ENCODE measurements at regions not wholly inside any gene's neighbourhood (a gene's known extent, or its start where the extent isn't known, plus 50 kb on each side); places are given as distances from the start of the nearest gene placed in this dataset.

GRCh38 chr15:37860896-37861295 lies 73.5 kb upstream of the TMCO5A start:
- peaks cover 15% of the 10 kb centered on the region for H3K9me3 Mint-ChIP-seq
- intact Hi-C loops (cut with micrococcal nuclease) = no loop called here

GRCh38 chr15:37865687-37866086 lies 68.8 kb upstream of the TMCO5A start:
- H3K4me3 Mint-ChIP-seq = no peak overlapping the region
- no peaks in the 10 kb centered on the region for H3K27me3 Mint-ChIP-seq (ENCODE audit: insufficient read depth)
- H3K36me3 Mint-ChIP-seq (ENCODE audit: low read depth) = no peaks in the 10 kb centered on the region
- DNase-seq (ENCODE audit: low spot score) = no peak
- no peaks in the 10 kb centered on the region for H3K4me1 Mint-ChIP-seq (ENCODE audit: low read depth)
- peaks cover 15% of the 10 kb centered on the region for H3K9me3 Mint-ChIP-seq
- intact Hi-C loops (cut with micrococcal nuclease) = no loop called here
- no peak overlapping the region for H3K27ac Mint-ChIP-seq

More at GRCh38 chr15:37860896-37861295, 73.5 kb upstream of the TMCO5A start:
- Mint-ChIP-seq H3K27me3 (ENCODE audit: insufficient read depth) (no peaks in the 10 kb centered on the region), H3K27ac (no peak overlapping the region), H3K4me3 (no peak overlapping the region), H3K4me1 (ENCODE audit: low read depth) (no peaks in the 10 kb centered on the region), H3K36me3 (ENCODE audit: low read depth) (no peaks in the 10 kb centered on the region)
- no peak for DNase-seq (ENCODE audit: low spot score)

GRCh38 chr15:37870711-37871110 lies 63.7 kb upstream of the TMCO5A start:
- H3K4me1 Mint-ChIP-seq (ENCODE audit: low read depth) = no peaks in the 10 kb centered on the region
- H3K27ac Mint-ChIP-seq = no peak overlapping the region
- no peaks in the 10 kb centered on the region for H3K27me3 Mint-ChIP-seq (ENCODE audit: insufficient read depth)
- DNase-seq (ENCODE audit: low spot score) = no peak
- H3K9me3 Mint-ChIP-seq = no peaks in the 10 kb centered on the region
- intact Hi-C loops (cut with micrococcal nuclease) = loop anchor here (10.0 kb wide), 1 partner anchor 176 kb away; no protein-coding TSS in a partner anchor
- H3K36me3 Mint-ChIP-seq (ENCODE audit: low read depth) = no peaks in the 10 kb centered on the region
- no peak overlapping the region for H3K4me3 Mint-ChIP-seq

GRCh38 chr15:37872661-37873060 lies 61.8 kb upstream of the TMCO5A start:
- no peaks in the 10 kb centered on the region for H3K27me3 Mint-ChIP-seq (ENCODE audit: insufficient read depth)
- H3K27ac Mint-ChIP-seq = no peak overlapping the region
- intact Hi-C loops (cut with micrococcal nuclease) = loop anchor here (10.0 kb wide), 1 partner anchor 178 kb away; no protein-coding TSS in a partner anchor
- no peak overlapping the region for H3K4me3 Mint-ChIP-seq
- DNase-seq (ENCODE audit: low spot score) = no peak
- no peaks in the 10 kb centered on the region for H3K36me3 Mint-ChIP-seq (ENCODE audit: low read depth)
- no peaks in the 10 kb centered on the region for H3K4me1 Mint-ChIP-seq (ENCODE audit: low read depth)
- H3K9me3 Mint-ChIP-seq = no peaks in the 10 kb centered on the region

GRCh38 chr15:37873336-37873735 lies 61.1 kb upstream of the TMCO5A start:
- Mint-ChIP-seq H3K27ac (no peak overlapping the region), H3K4me1 (ENCODE audit: low read depth) (no peaks in the 10 kb centered on the region), H3K4me3 (no peak overlapping the region), H3K9me3 (no peaks in the 10 kb centered on the region), H3K36me3 (ENCODE audit: low read depth) (no peaks in the 10 kb centered on the region), H3K27me3 (ENCODE audit: insufficient read depth) (no peaks in the 10 kb centered on the region)
- no peak for DNase-seq (ENCODE audit: low spot score)
- intact Hi-C loops (cut with micrococcal nuclease) = loop anchor here (10.0 kb wide), 1 partner anchor 179 kb away; no protein-coding TSS in a partner anchor

GRCh38 chr15:37876900-37877299 lies 57.5 kb upstream of the TMCO5A start:
- no peaks in the 10 kb centered on the region for H3K36me3 Mint-ChIP-seq (ENCODE audit: low read depth)
- no peak overlapping the region for H3K4me3 Mint-ChIP-seq
- intact Hi-C loops (cut with micrococcal nuclease) = loop anchor here (10.0 kb wide), 1 partner anchor 182 kb away; no protein-coding TSS in a partner anchor
- no peak for DNase-seq (ENCODE audit: low spot score)
- no peaks in the 10 kb centered on the region for H3K9me3 Mint-ChIP-seq
- H3K4me1 Mint-ChIP-seq (ENCODE audit: low read depth) = no peaks in the 10 kb centered on the region
- no peak overlapping the region for H3K27ac Mint-ChIP-seq
- no peaks in the 10 kb centered on the region for H3K27me3 Mint-ChIP-seq (ENCODE audit: insufficient read depth)

- no peaks in the 10 kb centered on the region for H3K36me3 Mint-ChIP-seq (ENCODE audit: low read depth)
- no peak overlapping the region for H3K4me3 Mint-ChIP-seq
- H3K27me3 Mint-ChIP-seq (ENCODE audit: insufficient read depth) = no peaks in the 10 kb centered on the region
- no peak for DNase-seq (ENCODE audit: low spot score)
- H3K9me3 Mint-ChIP-seq = no peaks in the 10 kb centered on the region
- intact Hi-C loops (cut with micrococcal nuclease) = loop anchor here (10.0 kb wide), 1 partner anchor 183 kb away; no protein-coding TSS in a partner anchor
- H3K27ac Mint-ChIP-seq = no peak overlapping the region
- no peaks in the 10 kb centered on the region for H3K4me1 Mint-ChIP-seq (ENCODE audit: low read depth)
Observed at GRCh38 chr15:37877851-37878741, 56.3 kb upstream of the TMCO5A start.

GRCh38 chr15:37880009-37880834 lies 54.2 kb upstream of the TMCO5A start:
- H3K27me3 Mint-ChIP-seq (ENCODE audit: insufficient read depth) = no peaks in the 10 kb centered on the region
- no peak overlapping the region for H3K4me3 Mint-ChIP-seq
- intact Hi-C loops (cut with micrococcal nuclease) = no loop called here
- no peaks in the 10 kb centered on the region for H3K4me1 Mint-ChIP-seq (ENCODE audit: low read depth)
- H3K9me3 Mint-ChIP-seq = no peaks in the 10 kb centered on the region
- DNase-seq (ENCODE audit: low spot score) = no peak
- no peaks in the 10 kb centered on the region for H3K36me3 Mint-ChIP-seq (ENCODE audit: low read depth)
- H3K27ac Mint-ChIP-seq = no peak overlapping the region

GRCh38 chr15:37880835-37881153 lies 53.6 kb upstream of the TMCO5A start:
- Mint-ChIP-seq H3K27me3 (ENCODE audit: insufficient read depth) (no peaks in the 10 kb centered on the region), H3K36me3 (ENCODE audit: low read depth) (no peaks in the 10 kb centered on the region), H3K9me3 (no peaks in the 10 kb centered on the region), H3K4me3 (no peak overlapping the region), H3K27ac (no peak overlapping the region), H3K4me1 (ENCODE audit: low read depth) (no peaks in the 10 kb centered on the region)
- intact Hi-C loops (cut with micrococcal nuclease) = no loop called here
- DNase-seq (ENCODE audit: low spot score) = no peak

- Mint-ChIP-seq H3K4me3 (no peak overlapping the region), H3K27me3 (ENCODE audit: insufficient read depth) (no peaks in the 10 kb centered on the region), H3K4me1 (ENCODE audit: low read depth) (no peaks in the 10 kb centered on the region), H3K27ac (no peak overlapping the region), H3K36me3 (ENCODE audit: low read depth) (no peaks in the 10 kb centered on the region), H3K9me3 (no peaks in the 10 kb centered on the region)
- no peak for DNase-seq (ENCODE audit: low spot score)
- intact Hi-C loops (cut with micrococcal nuclease) = no loop called here
Observed at GRCh38 chr15:37881237-37882013, 53.0 kb upstream of the TMCO5A start.

GRCh38 chr15:37882640-37883039 lies 51.8 kb upstream of the TMCO5A start:
- Mint-ChIP-seq H3K4me1 (ENCODE audit: low read depth) (no peaks in the 10 kb centered on the region), H3K4me3 (no peak overlapping the region), H3K36me3 (ENCODE audit: low read depth) (no peaks in the 10 kb centered on the region), H3K27me3 (ENCODE audit: insufficient read depth) (no peaks in the 10 kb centered on the region), H3K9me3 (no peaks in the 10 kb centered on the region), H3K27ac (no peak overlapping the region)
- intact Hi-C loops (cut with micrococcal nuclease) = no loop called here
- DNase-seq (ENCODE audit: low spot score) = no peak

Data from activated T-helper 1 cell treated with anti-CD3 and anti-CD28 coated beads, Interleukin-12 subunit alpha, Interleukin-12 subunit beta, Interleukin-2, Interleukin-4 antibody, amounts not matched to agents 30 ng/mL and 10 ng/mL and 1 ng/mL, durations not matched to agents 14 hours and 24 hours and 36 hours (primary cell).